ENCODE measurements at regions not wholly inside any gene's neighbourhood (a gene's known extent, or its start where the extent isn't known, plus 50 kb on each side); places are given as distances from the start of the nearest gene placed in this dataset.
"Not testable (repeated sequence)": the region's sequence is repeated elsewhere in the genome, so short reads cannot be mapped to it uniquely, and the experiment has no call there.

- TF ChIP-seq CTCF (IDR thresholded peaks at IDR 0.05; ENCODE audit: unreplicated experiment in 3 of 3), result no peak
- no peak overlapping the region for H3K27ac Mint-ChIP-seq
- H3K4me1 Mint-ChIP-seq, result no peaks in the 10 kb centered on the region
- H3K4me3 Mint-ChIP-seq, result no peak overlapping the region
- H3K9me3 Mint-ChIP-seq, result peaks cover 6% of the 10 kb centered on the region
- no peaks in the 10 kb centered on the region for H3K27me3 Mint-ChIP-seq (ENCODE audit: low read depth)
- H3K36me3 Mint-ChIP-seq (ENCODE audit: low read depth), result no peaks in the 10 kb centered on the region
Measured at GRCh38 chr6:86502497-86502896, 434.8 kb upstream of the HTR1E start.

- peaks cover 21% of the 10 kb centered on the region for H3K9me3 Mint-ChIP-seq
- no peaks in the 10 kb centered on the region for H3K36me3 Mint-ChIP-seq (ENCODE audit: low read depth)
- no peak overlapping the region for H3K27ac Mint-ChIP-seq
- no peaks in the 10 kb centered on the region for H3K4me1 Mint-ChIP-seq
- no peaks in the 10 kb centered on the region for H3K27me3 Mint-ChIP-seq (ENCODE audit: low read depth)
- TF ChIP-seq CTCF (IDR thresholded peaks at IDR 0.05; ENCODE audit: unreplicated experiment in 3 of 3), result no peak
- no peak overlapping the region for H3K4me3 Mint-ChIP-seq
Measured at GRCh38 chr6:86500035-86500434, 437.3 kb upstream of the HTR1E start.

- H3K9me3 Mint-ChIP-seq; H3K4me1 Mint-ChIP-seq; H3K27ac Mint-ChIP-seq; H3K36me3 Mint-ChIP-seq (ENCODE audit: low read depth); H3K4me3 Mint-ChIP-seq; H3K27me3 Mint-ChIP-seq (ENCODE audit: low read depth): not testable (repeated sequence)
Measured at GRCh38 chr6:86489042-86489441, 448.3 kb upstream of the HTR1E start.

- no peak for TF ChIP-seq CTCF (IDR thresholded peaks at IDR 0.05; ENCODE audit: unreplicated experiment in 3 of 3)
- no peaks in the 10 kb centered on the region for H3K4me1 Mint-ChIP-seq
- no peak overlapping the region for H3K27ac Mint-ChIP-seq
- H3K9me3 Mint-ChIP-seq, result peaks cover 2% of the 10 kb centered on the region
- H3K4me3 Mint-ChIP-seq, result no peak overlapping the region
- H3K27me3 Mint-ChIP-seq (ENCODE audit: low read depth), result no peaks in the 10 kb centered on the region
- H3K36me3 Mint-ChIP-seq (ENCODE audit: low read depth), result no peaks in the 10 kb centered on the region
Measured at GRCh38 chr6:86487660-86488221, 449.6 kb upstream of the HTR1E start.

- H3K36me3 Mint-ChIP-seq (ENCODE audit: low read depth); H3K9me3 Mint-ChIP-seq; H3K27me3 Mint-ChIP-seq (ENCODE audit: low read depth); H3K4me3 Mint-ChIP-seq; H3K4me1 Mint-ChIP-seq: not testable (repeated sequence)
- H3K27ac Mint-ChIP-seq, result peak overlapping the region; percentile 24 to 93 (median 86)
Measured at GRCh38 chr6:86478316-86478715, 459.0 kb upstream of the HTR1E start.

GRCh38 chr6:86477500-86478148 is 459.7 kb upstream of the HTR1E start:
- H3K27me3 Mint-ChIP-seq (ENCODE audit: low read depth), result peaks cover 4% of the 10 kb centered on the region
- H3K4me1 Mint-ChIP-seq, result peaks cover 9% of the 10 kb centered on the region
- H3K9me3 Mint-ChIP-seq, result no peaks in the 10 kb centered on the region
- no peak overlapping the region for H3K4me3 Mint-ChIP-seq
- no peaks in the 10 kb centered on the region for H3K36me3 Mint-ChIP-seq (ENCODE audit: low read depth)
- peak overlapping the region; percentile 24 to 93 (median 86) for H3K27ac Mint-ChIP-seq
- no peak for TF ChIP-seq CTCF (IDR thresholded peaks at IDR 0.05; ENCODE audit: unreplicated experiment in 3 of 3)

GRCh38 chr6:86476311-86476710 is 461.0 kb upstream of the HTR1E start:
- TF ChIP-seq CTCF (IDR thresholded peaks at IDR 0.05; ENCODE audit: unreplicated experiment in 3 of 3), result no peak
- no peak overlapping the region for H3K27ac Mint-ChIP-seq
- no peaks in the 10 kb centered on the region for H3K9me3 Mint-ChIP-seq

More at GRCh38 chr6:86476311-86476710, 461.0 kb upstream of the HTR1E start:
- H3K27me3 Mint-ChIP-seq (ENCODE audit: low read depth), result peaks cover 4% of the 10 kb centered on the region
- no peak overlapping the region for H3K4me3 Mint-ChIP-seq
- peaks cover 9% of the 10 kb centered on the region for H3K4me1 Mint-ChIP-seq
- no peaks in the 10 kb centered on the region for H3K36me3 Mint-ChIP-seq (ENCODE audit: low read depth)

All from nephron (organoid).